ENCODE measurements at regions not wholly inside any gene's neighbourhood (a gene's known extent, or its start where the extent isn't known, plus 50 kb on each side); places are given as distances from the start of the nearest gene placed in this dataset.
"Not testable (repeated sequence)": the region's sequence is repeated elsewhere in the genome, so short reads cannot be mapped to it uniquely, and the experiment has no call there.

DNA sequence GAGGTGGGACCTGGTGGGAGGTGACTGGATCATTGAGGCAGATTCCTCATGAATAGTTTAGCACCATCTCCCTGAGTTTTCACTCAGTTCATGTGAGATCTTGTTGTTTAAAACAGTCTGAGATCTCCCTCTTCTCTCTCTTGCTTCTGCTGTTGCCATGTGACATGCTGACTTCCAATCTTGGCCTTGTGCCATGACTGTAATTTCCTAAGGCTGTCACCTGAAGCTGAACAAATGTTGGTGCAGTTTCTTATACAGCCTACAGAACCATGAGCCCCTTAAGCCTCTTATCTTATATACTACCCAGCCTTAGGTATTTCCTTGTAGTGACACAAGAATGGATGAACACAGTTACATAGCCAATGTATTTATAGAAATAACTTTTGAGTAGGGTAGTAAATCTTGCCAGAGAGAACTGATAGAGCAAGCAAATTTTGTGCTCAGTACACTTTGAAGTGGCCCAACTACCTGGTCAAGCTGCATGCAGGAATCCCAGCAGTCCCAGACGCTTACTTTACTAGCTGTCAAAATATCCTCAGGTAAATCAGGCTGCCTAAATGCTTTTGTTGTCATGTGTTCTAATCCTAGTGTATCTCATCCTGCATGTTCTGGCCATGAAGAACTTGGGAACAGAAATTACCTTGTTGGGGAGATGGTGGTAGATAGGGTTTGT, 445.6 kb upstream of the MIS18BP1 start:
- DNase-seq, result no peak

DNA sequence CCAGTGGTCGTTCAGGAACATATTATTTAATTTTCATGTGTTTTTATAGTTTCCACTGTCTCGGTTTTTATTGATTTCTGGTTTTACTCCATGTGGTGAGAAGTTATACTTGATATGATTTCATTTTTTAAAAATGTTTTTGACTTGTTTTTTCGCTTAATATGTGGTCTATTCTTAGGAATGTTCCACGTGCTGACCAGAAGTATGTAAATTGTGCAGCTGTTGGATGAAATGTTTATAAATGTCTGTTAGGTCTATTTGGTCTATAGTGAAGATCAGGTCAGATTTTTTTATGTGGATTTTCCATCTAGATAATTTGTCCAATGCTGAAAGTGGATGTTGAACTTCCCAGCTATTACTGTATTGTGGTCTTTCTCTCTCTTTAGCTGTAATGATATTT, 433.8 kb upstream of the MIS18BP1 start:
- DNase-seq, result no peak

DNA sequence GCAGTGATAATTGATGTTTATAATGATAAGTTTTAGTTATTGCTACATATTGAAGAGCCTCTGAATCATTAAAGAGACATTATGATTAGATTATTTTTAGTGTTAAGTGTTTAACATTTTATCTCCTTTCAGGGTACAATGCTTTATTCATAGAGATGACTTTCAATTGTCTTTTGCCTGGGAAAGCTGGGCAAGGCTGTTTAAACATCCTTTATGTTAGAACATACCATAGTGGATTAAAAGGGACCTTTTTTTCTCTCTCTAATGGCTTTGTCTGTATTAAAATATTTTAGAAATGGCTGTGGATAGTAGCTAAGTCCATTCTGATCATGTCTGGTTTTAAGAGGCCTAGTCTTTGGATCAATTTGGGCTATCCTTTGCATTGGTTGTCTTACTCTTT, 427.5 kb upstream of the MIS18BP1 start:
- DNase-seq, result no peak

- no peak for DNase-seq
Measured at GRCh38 chr14:45679853-45680252, 426.9 kb upstream of the MIS18BP1 start.

GRCh38 chr14:45678163-45678562, 425.2 kb upstream of the MIS18BP1 start:
- DNase-seq, result no peak

DNA sequence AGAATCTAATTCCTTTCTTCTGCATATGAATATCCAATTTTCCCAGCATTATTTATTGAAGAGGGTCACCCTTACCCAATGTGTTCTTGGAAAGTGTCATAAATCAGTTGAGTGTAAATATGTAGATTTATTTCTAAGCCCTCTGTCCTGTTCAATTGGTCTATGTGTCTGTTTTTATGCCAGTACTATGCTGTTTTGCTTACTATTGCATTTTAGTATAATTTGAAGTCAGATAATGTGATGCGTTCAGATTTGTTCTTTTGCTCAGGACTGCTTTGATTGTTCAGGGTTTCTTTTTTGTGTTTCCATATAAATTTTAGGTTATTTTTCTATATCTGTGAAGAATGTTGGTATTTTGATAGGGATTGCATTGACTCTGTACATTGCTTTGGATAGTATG, 420.4 kb upstream of the MIS18BP1 start:
- no peak for DNase-seq

GRCh38 chr14:45664668-45665356, 411.8 kb upstream of the MIS18BP1 start:
- DNase-seq, result no peak

GRCh38 chr14:45658917-45659299, 405.9 kb upstream of the MIS18BP1 start:
- no peak for DNase-seq

GRCh38 chr14:45658226-45658916, 405.4 kb upstream of the MIS18BP1 start:
- no peak for DNase-seq

DNA sequence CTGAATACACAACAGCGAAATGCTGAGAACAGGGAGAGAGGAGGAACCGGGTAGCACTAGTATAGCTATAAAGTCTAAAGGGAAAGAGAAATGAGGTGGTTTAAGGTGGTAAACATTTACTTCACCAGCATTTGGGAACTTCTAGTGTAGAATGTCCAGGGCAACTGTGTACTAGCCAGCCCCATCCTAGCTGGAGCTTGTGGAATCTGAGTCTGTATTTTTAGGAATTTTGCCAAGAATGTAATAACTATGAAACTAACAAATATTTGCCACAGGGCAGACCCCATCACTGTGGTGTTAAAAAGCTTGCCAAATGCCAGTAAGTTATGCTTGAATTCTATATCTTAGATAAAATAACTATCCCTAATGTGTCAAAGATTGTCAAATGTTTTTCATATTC, 398.9 kb upstream of the MIS18BP1 start:
- DNase-seq, result no peak

DNA sequence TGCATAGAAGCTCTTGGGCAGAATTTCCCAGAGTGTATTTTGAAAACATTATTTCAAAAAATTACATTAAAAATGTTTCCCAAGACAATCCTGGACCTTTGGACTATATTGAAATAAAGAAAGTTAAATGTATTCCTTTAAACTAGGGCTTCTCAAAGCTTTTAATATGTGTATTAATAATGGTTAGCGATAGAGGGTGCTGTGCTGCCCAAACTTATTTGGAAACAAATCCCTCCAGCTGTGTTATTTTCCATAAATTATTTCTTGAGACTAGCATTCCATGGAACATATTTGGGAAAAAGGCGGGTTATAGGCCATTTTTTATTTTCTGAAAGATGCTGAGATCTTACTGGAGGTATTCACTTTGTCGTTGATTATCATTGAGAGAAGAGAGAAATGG, 397.8 kb upstream of the MIS18BP1 start:
- DNase-seq, result no peak

DNA sequence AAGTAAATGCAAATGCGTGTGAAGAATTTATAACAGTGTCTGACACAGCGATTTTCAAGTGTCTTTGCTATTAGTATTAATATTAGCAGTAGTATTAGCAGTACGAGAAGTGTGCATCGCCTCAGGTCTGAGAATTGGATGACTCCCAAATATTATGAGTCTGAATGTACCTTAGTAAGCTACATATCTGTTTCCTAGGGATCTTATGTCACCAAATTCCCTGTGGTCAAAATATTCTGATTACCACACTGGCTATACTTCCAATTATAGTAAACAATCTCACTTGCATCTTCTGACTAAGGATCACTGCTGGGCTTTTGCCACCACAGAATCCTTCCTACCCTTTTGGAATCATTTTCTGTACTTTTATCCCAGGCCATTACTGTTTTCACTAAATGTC, 396.0 kb upstream of the MIS18BP1 start:
- no peak for DNase-seq

- DNase-seq, result no peak
Measured at GRCh38 chr14:45641541-45641940, 388.5 kb upstream of the MIS18BP1 start.

DNA sequence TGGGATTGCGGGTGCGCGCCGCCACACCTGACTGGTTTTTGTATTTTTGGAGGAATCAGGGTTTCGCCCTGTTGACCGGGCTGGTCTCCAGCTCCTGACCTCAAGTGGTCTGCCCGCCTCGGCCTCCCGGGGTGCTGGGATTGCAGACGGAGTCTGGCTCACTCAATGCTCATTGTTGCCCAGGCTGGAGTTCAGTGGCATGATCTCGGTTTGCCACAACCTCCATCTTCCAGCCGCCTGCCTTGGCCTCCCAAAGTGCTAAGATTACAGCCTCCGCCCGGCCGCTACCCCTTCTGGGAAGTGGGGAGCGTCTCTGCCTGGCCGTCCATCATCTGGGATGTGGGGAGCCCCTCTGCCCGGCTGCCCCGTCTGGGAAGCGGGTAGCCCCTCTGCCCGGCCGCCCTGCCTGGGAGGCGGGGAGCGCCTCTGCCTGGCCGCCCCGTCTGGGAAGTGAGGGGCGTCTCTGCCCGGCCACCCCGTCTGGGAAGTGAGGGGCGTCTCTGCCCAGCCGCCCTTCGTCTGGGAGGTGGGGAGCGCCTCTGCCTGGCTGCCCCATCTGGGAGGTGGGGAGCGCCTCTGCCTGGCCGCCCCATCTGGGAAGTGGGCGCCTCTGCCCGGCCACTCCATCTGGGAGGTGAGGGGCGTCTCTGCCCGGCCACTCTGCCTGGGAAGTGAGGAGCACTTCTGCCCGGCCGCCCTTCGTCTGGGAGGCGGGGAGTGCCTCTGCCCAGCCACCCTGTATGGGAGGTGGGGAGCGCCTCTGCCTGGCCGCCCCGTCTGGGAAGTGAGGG, 381.8 kb upstream of the MIS18BP1 start:
- not testable (repeated sequence) for DNase-seq

DNA sequence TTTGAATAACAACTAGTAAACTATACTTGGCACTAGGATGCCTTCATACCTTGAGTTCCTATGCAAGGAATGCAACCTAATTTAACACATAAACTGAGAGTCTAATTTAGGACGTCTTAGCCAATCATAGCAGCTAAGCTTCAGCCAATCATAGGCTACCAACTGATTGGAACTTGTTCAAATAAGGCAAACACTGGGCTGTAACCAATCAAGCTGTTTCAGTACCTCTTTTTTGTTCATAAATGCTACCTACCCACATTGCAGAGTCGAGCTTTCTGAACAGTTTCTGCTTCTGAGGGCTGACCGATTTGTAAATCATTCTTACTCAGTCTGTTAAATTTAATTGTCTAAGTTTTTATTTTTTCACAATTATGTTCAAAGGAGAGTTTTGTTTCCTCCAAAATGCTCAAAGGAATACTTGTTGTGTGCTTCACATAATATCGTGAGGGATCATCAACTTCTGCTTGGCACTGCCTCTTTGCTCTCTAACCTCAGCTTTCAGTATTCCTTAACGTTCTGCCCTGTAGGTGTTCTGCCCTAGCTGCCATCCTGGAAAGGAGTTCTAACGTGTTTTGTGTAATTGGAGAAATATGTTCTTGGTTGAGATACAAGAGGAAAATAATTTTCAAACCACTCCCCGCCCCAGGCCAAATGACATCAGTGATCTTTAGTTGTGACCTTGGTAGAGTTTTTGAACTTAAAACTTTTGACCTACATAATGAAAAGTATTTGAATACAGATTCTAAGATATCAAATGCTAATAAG, 380.4 kb upstream of the MIS18BP1 start:
- DNase-seq, result no peak

DNA sequence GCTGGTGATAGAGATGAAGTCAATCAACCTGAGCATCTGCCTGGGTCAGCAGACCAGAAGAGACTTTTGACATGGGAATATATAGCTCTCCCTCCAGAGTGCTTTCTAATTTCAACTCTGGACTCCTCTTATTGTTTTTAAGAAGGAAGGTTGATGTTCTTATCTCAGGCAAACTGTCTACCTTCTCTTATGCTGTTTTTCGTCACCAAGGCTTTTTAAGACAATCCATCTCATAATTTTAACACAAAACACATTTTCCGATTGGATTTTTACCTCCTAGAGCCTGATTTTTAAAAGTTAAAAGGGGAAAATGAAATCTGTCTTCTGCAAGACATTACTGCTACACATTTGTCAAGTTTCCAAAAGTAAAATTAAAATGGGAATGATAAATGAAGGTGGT, 368.7 kb upstream of the MIS18BP1 start:
- DNase-seq, result no peak

DNA sequence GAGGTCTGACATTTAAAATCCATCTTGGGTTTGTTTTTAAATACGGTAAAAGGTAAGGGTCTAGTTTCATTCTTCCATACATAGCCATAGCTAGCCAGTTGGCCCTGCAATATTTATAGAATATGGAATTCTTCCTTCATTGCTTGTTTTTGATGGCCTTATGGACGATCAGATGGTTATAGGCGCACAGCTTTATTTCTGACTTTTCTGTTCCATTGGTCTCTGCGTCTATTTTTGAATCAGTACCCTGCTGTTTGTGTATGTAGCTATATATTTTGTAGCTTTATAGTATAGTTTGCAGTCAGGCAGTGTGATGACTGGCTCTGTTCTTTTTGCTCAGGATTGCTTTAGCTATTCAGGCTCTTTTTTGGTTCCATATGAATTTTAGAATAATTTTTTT, 366.8 kb upstream of the MIS18BP1 start:
- no peak for DNase-seq

DNA sequence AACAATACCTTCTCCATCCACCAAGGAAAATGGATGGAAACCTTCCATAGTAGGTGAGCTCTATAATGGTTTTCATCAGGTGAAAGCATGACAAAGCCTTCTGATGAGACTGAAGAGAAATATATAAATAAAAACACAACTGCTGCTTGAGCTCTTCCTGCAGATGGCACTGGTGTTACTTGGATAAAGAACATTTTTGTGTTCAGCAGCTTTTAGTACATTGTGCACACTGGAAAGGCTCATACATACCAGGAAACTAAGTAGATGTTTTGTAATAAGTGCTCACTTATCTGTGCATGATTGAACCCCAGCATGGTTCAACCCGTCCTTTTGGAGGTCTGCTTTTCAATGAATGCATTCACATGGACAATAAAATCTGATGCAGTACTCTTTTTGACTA, 357.3 kb upstream of the MIS18BP1 start:
- no peak for DNase-seq

GRCh38 chr14:45587142-45587541, 334.1 kb upstream of the MIS18BP1 start:
- DNase-seq, result no peak

GRCh38 chr14:45559626-45560025, 306.6 kb upstream of the MIS18BP1 start:
- DNase-seq, result no peak

- DNase-seq, result no peak
Measured at GRCh38 chr14:45558183-45558582, 305.2 kb upstream of the MIS18BP1 start.

- no peak for DNase-seq
Measured at GRCh38 chr14:45553981-45554380, 301.0 kb upstream of the MIS18BP1 start.

All from KG1 (cell line).